ENCODE measurements at regions not wholly inside any gene's neighbourhood (a gene's known extent, or its start where the extent isn't known, plus 50 kb on each side); places are given as distances from the start of the nearest gene placed in this dataset.
"Not testable (repeated sequence)": the region's sequence is repeated elsewhere in the genome, so short reads cannot be mapped to it uniquely, and the experiment has no call there.

GRCh38 chr12:46555406-46555852 lies 182.9 kb upstream of the SLC38A2 start:
- peak; percentile 89 for DNase-seq (ENCODE audit: low read depth)

DNA sequence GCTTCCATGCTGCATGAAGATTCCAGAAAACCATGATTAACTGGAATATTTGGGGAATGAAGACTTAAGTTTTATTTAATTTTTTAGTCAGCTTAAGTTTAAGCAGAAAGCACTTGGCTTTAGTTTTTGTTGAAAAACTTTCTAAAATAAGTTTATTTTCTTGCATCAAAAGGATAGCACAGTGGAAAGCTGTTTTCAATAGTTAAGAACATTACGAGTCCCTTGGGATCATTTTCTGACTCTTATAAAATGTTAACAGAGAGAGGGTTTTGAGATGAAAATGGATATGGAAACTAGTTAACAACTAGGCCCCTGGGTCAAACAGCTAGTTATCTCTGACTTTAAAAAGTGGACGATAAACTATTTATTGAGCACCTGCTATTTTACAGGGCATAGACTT lies 181.9 kb upstream of the SLC38A2 start:
- peak overlapping the region; percentile 10 for H3K4me3 ChIP-seq (ENCODE audit: low read length)
- DNase-seq (ENCODE audit: low read depth): peak; percentile 35
- no peaks in the 10 kb centered on the region for H3K36me3 ChIP-seq (ENCODE audit: control insufficient read depth, insufficient read depth, low read length, severe bottlenecking)
- peaks cover 68% of the 10 kb centered on the region for H3K4me1 ChIP-seq (ENCODE audit: control insufficient read depth, insufficient read depth, low read length)
- H3K9me3 ChIP-seq (ENCODE audit: control insufficient read depth, low read length): no peaks in the 10 kb centered on the region
- peak overlapping the region; percentile 90 for H3K9ac ChIP-seq (ENCODE audit: low read length)
- H3K27me3 ChIP-seq (replicated peaks; ENCODE audit: control insufficient read depth, insufficient read depth, low read length): no peaks in the 10 kb centered on the region

More at GRCh38 chr12:46555406-46555852, 182.9 kb upstream of the SLC38A2 start:
- H3K36me3 ChIP-seq (ENCODE audit: control insufficient read depth, insufficient read depth, low read length, severe bottlenecking): no peaks in the 10 kb centered on the region
- H3K9me3 ChIP-seq (ENCODE audit: control insufficient read depth, low read length): no peaks in the 10 kb centered on the region
- peaks cover 76% of the 10 kb centered on the region for H3K4me1 ChIP-seq (ENCODE audit: control insufficient read depth, insufficient read depth, low read length)
- H3K9ac ChIP-seq (ENCODE audit: low read length): peak overlapping the region; percentile 90
- no peaks in the 10 kb centered on the region for H3K27me3 ChIP-seq (replicated peaks; ENCODE audit: control insufficient read depth, insufficient read depth, low read length)
- H3K4me3 ChIP-seq (ENCODE audit: low read length): peak overlapping the region; percentile 65

GRCh38 chr12:46553911-46554310 lies 181.3 kb upstream of the SLC38A2 start:
- DNase-seq (ENCODE audit: low read depth): peak; percentile 83
- Histone ChIP-seq H3K36me3 (ENCODE audit: control insufficient read depth, insufficient read depth, low read length, severe bottlenecking) (no peaks in the 10 kb centered on the region), H3K9me3 (ENCODE audit: control insufficient read depth, low read length) (no peaks in the 10 kb centered on the region), H3K27me3 (replicated peaks; ENCODE audit: control insufficient read depth, insufficient read depth, low read length) (no peaks in the 10 kb centered on the region), H3K4me3 (ENCODE audit: low read length) (no peak overlapping the region), H3K9ac (ENCODE audit: low read length) (peak overlapping the region; percentile 90), H3K4me1 (ENCODE audit: control insufficient read depth, insufficient read depth, low read length) (peaks cover 63% of the 10 kb centered on the region)

GRCh38 chr12:46553266-46553665 lies 180.7 kb upstream of the SLC38A2 start:
- Histone ChIP-seq H3K9me3 (ENCODE audit: control insufficient read depth, low read length) (no peaks in the 10 kb centered on the region), H3K36me3 (ENCODE audit: control insufficient read depth, insufficient read depth, low read length, severe bottlenecking) (no peaks in the 10 kb centered on the region), H3K4me1 (ENCODE audit: control insufficient read depth, insufficient read depth, low read length) (peaks cover 61% of the 10 kb centered on the region), H3K27me3 (replicated peaks; ENCODE audit: control insufficient read depth, insufficient read depth, low read length) (no peaks in the 10 kb centered on the region), H3K4me3 (ENCODE audit: low read length) (peak overlapping the region; percentile 28), H3K9ac (ENCODE audit: low read length) (peak overlapping the region; percentile 90)
- peak; percentile 74 for DNase-seq (ENCODE audit: low read depth)

- Histone ChIP-seq H3K27me3 (replicated peaks; ENCODE audit: control insufficient read depth, insufficient read depth, low read length) (no peaks in the 10 kb centered on the region), H3K4me3 (ENCODE audit: low read length) (no peak overlapping the region), H3K9me3 (ENCODE audit: control insufficient read depth, low read length) (no peaks in the 10 kb centered on the region), H3K36me3 (ENCODE audit: control insufficient read depth, insufficient read depth, low read length, severe bottlenecking) (no peaks in the 10 kb centered on the region), H3K4me1 (ENCODE audit: control insufficient read depth, insufficient read depth, low read length) (peaks cover 55% of the 10 kb centered on the region), H3K9ac (ENCODE audit: low read length) (no peak overlapping the region)
- DNase-seq (ENCODE audit: low read depth): no peak
Measured at GRCh38 chr12:46550266-46550879, 177.8 kb upstream of the SLC38A2 start.

DNA sequence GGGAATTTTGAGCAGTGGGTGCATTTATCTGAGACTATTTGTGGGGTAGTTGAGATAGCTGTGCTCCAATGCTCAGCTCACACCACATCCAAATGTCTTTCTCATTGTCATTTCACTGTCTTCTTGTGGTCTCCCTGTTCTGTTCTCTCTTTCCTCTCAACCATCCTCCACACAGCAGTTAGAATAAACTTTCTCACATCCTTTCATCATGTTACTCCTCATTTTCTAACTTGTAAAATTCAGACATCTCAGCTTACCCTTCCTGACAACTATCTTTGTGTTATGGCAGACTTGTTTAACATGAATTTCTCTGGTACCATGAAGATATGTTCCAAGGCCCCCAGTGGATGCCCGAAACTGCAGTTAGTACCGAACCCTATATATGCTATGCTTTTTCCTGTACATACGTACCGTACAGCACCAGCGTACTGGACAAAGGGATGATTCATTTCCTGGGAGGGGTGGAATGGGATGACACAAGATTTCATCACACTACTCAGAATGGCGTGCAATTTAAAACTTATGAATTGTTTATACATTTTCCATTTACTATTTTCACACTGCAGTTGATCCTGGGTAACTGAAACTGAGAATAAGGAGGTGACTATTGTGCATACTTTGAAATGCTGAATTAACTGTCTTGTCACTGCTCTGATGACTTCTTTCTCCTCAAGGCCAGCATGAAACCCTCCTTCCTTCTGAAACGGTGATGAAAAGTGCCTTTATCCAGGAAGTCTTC lies 177.1 kb upstream of the SLC38A2 start:
- H3K9ac ChIP-seq (ENCODE audit: low read length): no peak overlapping the region
- H3K27me3 ChIP-seq (replicated peaks; ENCODE audit: control insufficient read depth, insufficient read depth, low read length): no peaks in the 10 kb centered on the region
- no peaks in the 10 kb centered on the region for H3K36me3 ChIP-seq (ENCODE audit: control insufficient read depth, insufficient read depth, low read length, severe bottlenecking)
- DNase-seq (ENCODE audit: low read depth): peak; percentile 91
- peaks cover 48% of the 10 kb centered on the region for H3K4me1 ChIP-seq (ENCODE audit: control insufficient read depth, insufficient read depth, low read length)
- no peaks in the 10 kb centered on the region for H3K9me3 ChIP-seq (ENCODE audit: control insufficient read depth, low read length)
- no peak overlapping the region for H3K4me3 ChIP-seq (ENCODE audit: low read length)

- H3K9ac ChIP-seq (ENCODE audit: low read length): no peak overlapping the region
- no peaks in the 10 kb centered on the region for H3K36me3 ChIP-seq (ENCODE audit: control insufficient read depth, insufficient read depth, low read length, severe bottlenecking)
- no peaks in the 10 kb centered on the region for H3K27me3 ChIP-seq (replicated peaks; ENCODE audit: control insufficient read depth, insufficient read depth, low read length)
- H3K9me3 ChIP-seq (ENCODE audit: control insufficient read depth, low read length): no peaks in the 10 kb centered on the region
- H3K4me1 ChIP-seq (ENCODE audit: control insufficient read depth, insufficient read depth, low read length): peaks cover 40% of the 10 kb centered on the region
- DNase-seq (ENCODE audit: low read depth): peak; percentile 50
- no peak overlapping the region for H3K4me3 ChIP-seq (ENCODE audit: low read length)
Measured at GRCh38 chr12:46548605-46549071, 176.1 kb upstream of the SLC38A2 start.

DNA sequence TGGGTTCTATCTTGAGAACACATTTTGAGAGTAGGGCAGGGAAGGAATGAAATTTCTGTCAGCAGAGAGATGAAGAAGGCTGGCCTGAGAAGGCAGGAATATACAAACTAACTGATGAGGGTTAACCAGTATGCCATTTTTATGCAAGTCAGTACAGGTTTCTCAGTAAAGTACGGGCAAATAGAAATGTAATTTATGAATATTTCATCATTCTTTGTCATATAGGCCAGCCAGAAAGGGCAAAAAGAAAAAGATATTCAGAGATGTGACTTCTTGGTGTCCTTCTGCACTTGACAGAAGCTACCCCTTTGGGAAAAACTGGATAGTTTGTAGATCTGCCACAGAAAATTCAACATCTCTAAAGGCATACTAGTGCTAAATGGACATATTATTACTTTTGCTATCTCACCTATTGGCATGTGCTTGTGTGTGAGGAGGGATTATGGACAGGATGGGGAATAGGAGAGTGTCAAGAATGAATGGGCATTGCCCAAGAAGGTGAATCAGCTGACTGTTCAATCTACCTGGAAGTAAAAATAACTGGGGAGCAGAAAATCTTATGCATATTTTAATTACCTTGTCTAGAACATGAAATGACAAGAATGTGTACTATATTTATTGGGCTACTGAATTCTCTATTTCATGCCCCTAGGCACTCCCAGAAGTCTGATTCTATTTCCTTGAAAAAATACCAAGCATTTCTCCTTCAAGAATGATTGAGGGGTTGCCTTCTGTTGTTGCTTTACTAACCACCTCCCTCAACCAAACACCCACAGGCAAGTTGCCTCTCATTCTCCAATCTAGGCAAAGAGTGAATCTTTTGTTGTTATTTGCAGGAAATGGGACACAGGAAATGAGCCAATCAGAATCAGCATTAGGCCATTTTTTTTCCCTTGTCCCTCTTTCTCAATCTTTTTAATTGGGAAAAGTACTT lies 175.1 kb upstream of the SLC38A2 start:
- Histone ChIP-seq H3K4me3 (ENCODE audit: low read length) (no peak overlapping the region), H3K27me3 (replicated peaks; ENCODE audit: control insufficient read depth, insufficient read depth, low read length) (no peaks in the 10 kb centered on the region), H3K9me3 (ENCODE audit: control insufficient read depth, low read length) (no peaks in the 10 kb centered on the region), H3K36me3 (ENCODE audit: control insufficient read depth, insufficient read depth, low read length, severe bottlenecking) (no peaks in the 10 kb centered on the region), H3K4me1 (ENCODE audit: control insufficient read depth, insufficient read depth, low read length) (peaks cover 31% of the 10 kb centered on the region), H3K9ac (ENCODE audit: low read length) (no peak overlapping the region)
- peak; percentile 51 for DNase-seq (ENCODE audit: low read depth)

DNA sequence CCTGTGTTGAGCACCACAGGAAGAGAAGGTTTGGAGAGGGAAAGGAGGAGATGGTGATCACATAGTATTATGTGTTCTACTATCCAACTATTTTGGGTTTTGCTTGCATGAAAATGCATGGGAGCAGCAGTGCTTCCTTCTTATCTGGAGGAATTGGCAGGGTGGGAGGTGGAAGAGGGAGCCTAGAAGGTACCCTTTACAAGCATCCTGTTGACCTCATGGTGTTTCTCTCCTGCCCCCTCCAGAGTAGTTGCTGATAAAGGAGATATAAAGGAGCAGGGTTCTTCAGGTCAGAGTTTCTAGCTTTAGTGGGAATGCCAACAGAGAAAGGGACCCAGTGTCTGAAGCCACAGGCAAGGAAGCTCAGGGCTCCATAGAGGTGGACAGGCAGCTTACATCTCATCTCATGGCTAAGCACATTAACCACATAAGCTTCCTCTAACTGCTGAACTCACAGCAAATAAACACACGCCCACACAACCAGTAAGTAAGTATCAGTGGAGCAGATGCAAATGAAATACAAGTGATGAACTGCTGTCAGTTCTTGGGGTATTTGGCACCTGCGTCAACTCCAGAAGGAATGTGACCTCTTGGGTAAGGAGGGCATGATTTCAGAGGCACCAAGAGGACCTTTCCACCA lies 174.2 kb upstream of the SLC38A2 start:
- Histone ChIP-seq H3K9ac (ENCODE audit: low read length) (no peak overlapping the region), H3K9me3 (ENCODE audit: control insufficient read depth, low read length) (no peaks in the 10 kb centered on the region), H3K36me3 (ENCODE audit: control insufficient read depth, insufficient read depth, low read length, severe bottlenecking) (no peaks in the 10 kb centered on the region), H3K27me3 (replicated peaks; ENCODE audit: control insufficient read depth, insufficient read depth, low read length) (no peaks in the 10 kb centered on the region), H3K4me1 (ENCODE audit: control insufficient read depth, insufficient read depth, low read length) (peaks cover 30% of the 10 kb centered on the region), H3K4me3 (ENCODE audit: low read length) (no peak overlapping the region)
- peak; percentile 13 for DNase-seq (ENCODE audit: low read depth)

- not testable (repeated sequence) for H3K9ac ChIP-seq (ENCODE audit: low read length); H3K4me3 ChIP-seq (ENCODE audit: low read length)
Measured at GRCh38 chr12:46543378-46543795, 170.8 kb upstream of the SLC38A2 start.

More at GRCh38 chr12:46543378-46543795, 170.8 kb upstream of the SLC38A2 start:
- H3K9me3 ChIP-seq (ENCODE audit: control insufficient read depth, low read length); H3K36me3 ChIP-seq (ENCODE audit: control insufficient read depth, insufficient read depth, low read length, severe bottlenecking); DNase-seq (ENCODE audit: low read depth); H3K27me3 ChIP-seq (replicated peaks; ENCODE audit: control insufficient read depth, insufficient read depth, low read length): not testable (repeated sequence)
- H3K4me1 ChIP-seq (ENCODE audit: control insufficient read depth, insufficient read depth, low read length): peaks cover 19% of the 10 kb centered on the region

Data from adipocyte (in vitro differentiated cells).